HG03378 (cell line): ENCODE measurements at regions not wholly inside any gene's neighbourhood (a gene's known extent, or its start where the extent isn't known, plus 50 kb on each side); places are given as distances from the start of the nearest gene placed in this dataset.
"Not testable (repeated sequence)": the region's sequence is repeated elsewhere in the genome, so short reads cannot be mapped to it uniquely, and the experiment has no call there.

Experiments
- ATAC-seq: cut with Tn5 transposase; IDR thresholded peaks from one replicate; pipeline ENCODE4 v1.9.1; 2021; ENCODE audit warnings: mild to moderate bottlenecking, moderate library complexity; ENCODE audit not compliant: unreplicated experiment

DNA sequence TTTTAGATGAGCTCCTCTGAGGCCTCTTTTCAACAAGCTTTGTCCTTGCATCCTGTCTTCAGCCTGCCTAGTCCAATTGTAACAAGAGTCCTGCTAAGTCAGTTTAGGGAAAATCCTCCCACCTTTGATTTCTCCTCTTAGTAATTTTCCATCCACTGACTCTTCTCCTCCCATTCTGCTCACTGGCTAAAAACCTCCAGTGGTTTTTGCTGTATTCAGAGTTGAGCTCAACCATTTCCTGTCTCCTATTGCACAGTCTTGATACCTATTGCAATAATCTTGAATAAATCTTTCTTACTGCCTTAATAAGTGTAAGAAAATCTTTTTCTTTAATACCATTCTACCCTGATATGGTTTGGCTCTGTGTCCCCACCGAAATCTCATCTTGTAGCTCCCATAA, 117.8 kb upstream of the ENPP6 start:
- no peak for ATAC-seq

- ATAC-seq: not testable (repeated sequence)
These were observed 115.8 kb upstream of the ENPP6 start for GRCh38 chr4:184333446-184333845.

- no peak for ATAC-seq
These were observed 113.8 kb upstream of the ENPP6 start for GRCh38 chr4:184331268-184331995.

DNA sequence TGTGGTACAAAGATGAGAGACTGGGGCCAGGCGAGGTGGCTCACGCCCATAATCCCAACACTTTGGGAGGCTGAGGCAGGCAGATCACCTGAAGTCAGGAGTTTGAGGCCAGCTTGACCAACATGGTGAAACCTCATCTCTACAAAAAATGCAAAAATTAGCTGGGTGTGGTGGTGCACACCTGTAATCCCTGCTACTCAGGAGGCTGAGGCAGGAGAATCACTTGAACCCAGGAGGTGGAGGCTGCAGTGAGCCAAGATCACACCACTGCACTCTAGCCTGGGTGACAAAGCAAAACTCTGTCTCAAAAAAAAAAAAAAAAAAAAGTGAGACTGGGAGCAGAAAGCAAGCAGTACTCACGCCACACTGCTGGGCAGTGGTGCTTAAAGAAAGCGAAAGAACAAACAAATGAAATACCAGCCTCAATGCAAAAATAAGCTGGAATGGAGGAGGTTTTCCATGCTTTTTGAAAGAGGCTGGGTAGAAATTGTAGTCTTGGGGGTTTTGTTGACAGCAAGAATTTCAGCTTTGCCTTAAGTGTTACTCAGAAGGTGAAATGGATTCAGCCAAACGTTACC, 112.9 kb upstream of the ENPP6 start:
- not testable (repeated sequence) for ATAC-seq

GRCh38 chr4:184329659-184330400, 112.2 kb upstream of the ENPP6 start:
- peak; percentile 67 for ATAC-seq

DNA sequence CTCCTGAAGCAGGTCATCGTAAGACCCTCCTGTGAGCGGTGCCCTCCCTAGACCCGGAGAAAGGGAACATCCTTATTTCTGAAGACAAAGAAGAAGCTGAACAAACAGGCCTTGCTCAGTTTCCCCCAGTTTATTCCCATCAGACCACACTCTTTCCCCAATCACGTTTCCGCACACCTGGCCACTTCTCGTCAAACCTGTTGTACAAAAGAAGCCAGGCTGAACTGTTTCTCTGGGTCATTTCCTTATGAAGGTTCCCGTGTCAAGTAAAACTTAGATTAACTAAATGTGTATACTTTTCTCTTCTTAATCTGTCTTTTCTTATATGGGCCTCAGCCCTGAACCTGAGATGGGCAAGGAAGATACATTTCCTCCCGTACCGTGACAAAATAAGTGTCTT, 111.6 kb upstream of the ENPP6 start:
- ATAC-seq: no peak

DNA sequence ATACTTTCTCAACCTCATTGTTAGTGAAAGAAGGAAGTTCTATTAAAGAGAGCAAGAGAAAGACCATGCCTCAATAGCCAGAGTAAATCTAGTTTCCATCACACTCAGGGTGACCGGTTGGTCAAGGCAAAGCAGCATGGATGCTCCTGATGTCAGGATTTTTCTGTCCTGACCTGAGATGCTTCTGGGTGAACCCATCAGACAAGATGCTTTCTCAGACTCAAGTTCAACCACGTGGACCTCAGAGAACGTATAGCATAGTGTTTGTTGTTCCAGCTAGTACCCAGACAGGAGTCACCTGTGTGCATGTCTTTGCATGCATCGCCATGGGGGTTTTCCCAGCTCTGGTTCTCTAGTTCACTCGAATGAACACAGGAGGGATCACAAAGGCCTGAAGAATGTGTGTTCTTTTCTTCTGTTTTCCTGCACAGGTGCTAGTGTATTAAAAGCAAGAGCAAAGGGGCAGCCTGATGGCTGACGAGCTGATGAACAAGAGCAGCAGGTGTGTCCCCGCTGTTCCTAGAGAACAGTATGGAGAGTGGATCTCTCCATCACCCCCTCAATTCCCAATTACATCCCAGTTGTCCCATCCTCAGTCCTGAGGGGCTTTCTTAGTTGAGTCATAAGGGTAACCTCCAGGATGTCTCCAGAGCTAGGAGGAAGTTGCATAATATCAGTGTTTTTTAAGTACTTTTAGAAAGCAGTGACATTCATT, 110.5 kb upstream of the ENPP6 start:
- ATAC-seq: peak; percentile 82

- no peak for ATAC-seq
These were observed 107.3 kb upstream of the ENPP6 start for GRCh38 chr4:184324939-184325477.

DNA sequence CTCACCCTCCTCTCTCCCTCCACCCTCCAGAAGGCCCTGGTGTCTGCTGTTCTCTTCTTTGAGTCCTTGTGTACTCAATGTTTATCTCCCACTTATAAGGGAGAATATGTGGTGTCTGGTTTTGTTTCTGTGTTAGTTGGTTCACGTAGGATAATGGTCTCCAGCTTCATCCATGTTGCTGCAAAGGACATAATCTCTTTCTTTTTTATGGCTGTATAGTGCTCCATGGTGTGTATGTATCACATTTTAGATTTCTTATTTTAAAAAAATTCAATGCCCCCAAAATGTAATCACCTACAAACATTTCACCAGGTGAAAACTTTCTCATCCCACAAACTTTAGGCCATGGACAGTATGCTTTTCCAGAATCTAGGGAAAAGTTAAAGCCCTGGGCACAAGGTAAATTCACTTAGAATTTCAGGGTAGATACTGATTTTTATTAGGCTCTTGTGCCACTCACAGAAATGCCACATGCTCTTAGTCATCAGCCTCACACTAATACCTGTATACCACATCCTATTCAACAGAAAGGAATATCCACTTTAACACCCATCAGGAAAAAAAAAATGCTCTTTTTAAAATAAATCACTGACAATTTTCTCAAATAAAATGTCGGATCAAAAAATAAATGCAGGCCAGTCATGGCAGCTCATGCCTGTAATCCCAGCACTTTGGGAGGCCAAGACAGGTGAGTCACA, 104.8 kb upstream of the ENPP6 start:
- ATAC-seq: no peak

GRCh38 chr4:184320631-184321030, 103.0 kb upstream of the ENPP6 start:
- no peak for ATAC-seq

- no peak for ATAC-seq
These were observed 101.2 kb upstream of the ENPP6 start for GRCh38 chr4:184318852-184319251.

DNA sequence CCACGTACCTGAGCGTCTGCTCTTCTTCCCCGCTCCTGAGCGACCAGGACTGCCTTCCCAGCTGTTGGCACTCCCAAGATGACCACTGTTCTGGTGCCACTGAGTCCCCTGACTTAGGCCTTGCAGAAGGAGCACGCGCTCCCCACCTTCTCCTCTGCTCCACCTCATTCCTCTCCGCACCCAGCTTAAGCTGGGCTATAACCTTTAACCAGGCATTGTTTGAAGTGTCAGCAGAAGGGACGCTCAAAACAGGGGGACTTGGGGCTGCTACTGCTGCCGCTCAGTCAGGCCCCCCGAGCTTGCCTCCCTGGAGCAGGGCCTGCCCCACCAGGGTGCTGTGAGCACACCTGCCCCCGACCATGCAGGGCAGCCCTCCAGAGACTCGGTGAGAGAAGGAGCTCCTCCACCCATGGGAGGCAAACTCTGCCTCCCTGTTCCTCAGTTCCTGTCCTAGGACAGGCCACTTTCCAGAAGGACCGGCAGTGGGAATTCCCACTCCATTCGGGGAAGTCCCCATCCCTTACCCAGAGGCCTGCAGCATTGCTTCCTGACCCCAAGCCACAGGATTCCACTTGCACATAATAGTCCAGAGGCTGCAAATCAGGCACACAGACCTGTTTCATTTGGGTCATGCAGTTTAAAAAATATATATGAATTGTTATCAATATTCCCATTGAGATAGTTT, 99.7 kb upstream of the ENPP6 start:
- no peak for ATAC-seq

- ATAC-seq: no peak
These were observed 99.1 kb upstream of the ENPP6 start for GRCh38 chr4:184316821-184317220.

GRCh38 chr4:184315675-184316359, 98.1 kb upstream of the ENPP6 start:
- no peak for ATAC-seq

DNA sequence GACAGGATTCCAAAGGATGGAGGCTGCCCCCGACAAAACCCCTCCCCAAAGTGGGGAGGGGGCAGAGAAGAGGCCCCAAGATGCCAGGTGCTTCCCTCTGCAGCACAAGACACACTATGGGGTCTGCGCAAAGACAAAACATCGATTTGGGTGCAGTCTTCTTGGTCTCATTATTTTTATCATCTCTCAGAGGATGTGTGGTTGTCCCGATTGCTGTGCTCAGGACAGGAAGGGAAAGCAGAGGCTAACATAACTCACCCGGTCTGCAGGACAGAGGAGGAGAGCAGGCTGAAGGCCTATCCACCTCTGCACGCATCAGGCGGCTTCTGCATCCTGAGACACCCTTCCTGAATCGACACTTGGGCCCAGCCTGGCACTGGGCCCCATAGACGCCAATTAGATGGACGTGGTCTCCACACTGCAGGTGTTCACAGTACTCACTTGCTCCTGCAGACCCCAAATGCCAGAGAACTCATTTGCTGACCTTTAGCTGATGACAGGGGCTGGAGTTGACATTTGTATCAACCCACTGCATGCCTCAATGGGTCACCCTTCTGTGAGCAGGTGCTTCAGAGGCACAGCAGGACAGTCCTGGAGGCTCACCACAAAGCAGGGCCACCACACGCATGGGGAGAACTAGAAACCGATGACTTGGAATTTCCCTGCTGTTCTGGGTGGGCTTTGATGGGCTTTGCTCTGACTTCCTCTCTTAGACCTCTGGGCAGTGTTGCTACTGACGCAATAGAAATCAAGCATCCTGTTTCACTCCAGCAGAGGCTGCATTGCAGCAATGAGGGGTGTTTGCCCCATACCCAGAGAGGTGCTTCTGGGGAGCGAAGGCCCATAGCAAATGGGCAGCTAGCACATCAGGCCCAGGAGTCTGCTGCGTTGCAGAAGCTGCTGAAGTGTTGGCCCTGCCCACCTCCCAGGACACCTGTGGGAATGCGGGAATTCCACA, 96.3 kb upstream of the ENPP6 start:
- ATAC-seq: peak; percentile 78

- no peak for ATAC-seq
These were observed 95.4 kb upstream of the ENPP6 start for GRCh38 chr4:184313058-184313581.

DNA sequence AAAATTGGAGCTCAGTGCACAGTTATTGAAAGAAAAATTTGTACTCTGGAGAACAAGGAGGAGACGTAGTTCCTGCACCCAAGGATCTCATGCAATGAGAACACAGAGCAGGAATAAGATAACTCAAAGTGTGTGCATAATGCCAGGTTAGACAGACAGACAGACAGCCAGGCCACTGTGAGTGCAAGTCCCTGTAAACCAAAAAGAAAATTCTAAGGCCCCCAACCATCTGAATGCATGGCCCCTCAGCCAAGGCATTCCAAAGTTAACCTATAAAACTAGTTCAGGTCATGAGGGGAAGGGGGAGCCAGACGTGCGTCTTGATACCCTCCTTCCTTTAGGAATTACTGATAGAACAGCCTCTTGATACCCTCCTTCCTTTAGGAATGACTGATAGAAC, 94.5 kb upstream of the ENPP6 start:
- no peak for ATAC-seq
